ENCODE measurements at regions not wholly inside any gene's neighbourhood (a gene's known extent, or its start where the extent isn't known, plus 50 kb on each side); places are given as distances from the start of the nearest gene placed in this dataset.

DNA sequence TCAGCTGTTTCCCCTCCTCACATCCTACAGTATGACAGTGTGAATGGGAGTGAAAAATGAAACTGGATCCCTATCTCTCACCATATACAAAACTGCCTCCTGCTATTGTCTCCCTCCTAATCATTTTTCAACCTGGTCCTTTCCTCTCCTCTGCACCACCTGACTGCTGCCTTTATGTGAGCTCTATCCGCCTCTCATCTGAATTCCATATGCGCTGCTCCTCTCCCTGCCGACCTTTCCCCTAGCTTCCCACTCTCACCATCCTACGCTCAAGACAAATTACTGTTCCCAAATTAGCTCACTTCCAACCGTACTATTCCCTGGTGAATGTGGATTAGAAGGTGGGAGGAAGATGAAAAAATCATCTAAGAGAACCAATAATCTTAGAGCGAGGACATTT, 148.4 kb upstream of the FBXL4 start:
- TF ChIP-seq TAF1 (IDR thresholded peaks at IDR 0.05; ENCODE audit: borderline replicate concordance, low read depth, low read length) (no peak), POLR2AphosphoS5 (IDR thresholded peaks at IDR 0.05; ENCODE audit: low read depth, low read length) (no peak)
